ENCODE measurements at regions not wholly inside any gene's neighbourhood (a gene's known extent, or its start where the extent isn't known, plus 50 kb on each side); places are given as distances from the start of the nearest gene placed in this dataset.

DNA sequence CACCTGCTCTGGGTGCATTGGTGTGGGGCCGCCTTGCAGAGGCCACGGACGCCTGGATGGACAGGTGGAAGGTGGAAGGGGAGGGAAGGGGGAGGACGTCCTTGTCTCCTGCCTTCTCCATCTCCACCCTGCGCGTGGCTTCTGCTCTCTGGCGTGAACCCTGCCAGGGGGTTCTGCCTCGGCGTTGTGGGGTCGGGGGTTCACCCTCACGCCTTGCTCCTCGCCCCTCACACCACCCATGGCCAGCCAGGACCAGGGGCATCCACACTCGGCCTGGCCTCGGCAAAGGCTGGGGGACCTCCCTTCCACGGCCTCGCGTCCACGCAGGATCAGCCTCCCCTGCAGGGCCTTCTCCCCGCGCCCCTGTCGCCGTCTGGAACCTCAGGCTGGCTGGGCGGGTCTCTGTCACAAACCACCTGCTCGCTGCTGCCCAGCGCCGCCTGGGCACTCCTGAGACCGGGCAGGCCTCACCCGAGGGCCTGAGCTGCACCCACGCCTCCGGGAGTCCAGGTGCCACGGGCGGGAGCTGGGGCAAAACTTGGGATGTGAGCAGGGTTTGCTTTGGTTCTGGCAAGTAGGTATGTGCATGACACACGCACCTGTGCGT lies 655.9 kb downstream of the GALR1 start:
- no peak for DNase-seq (ENCODE audit: low spot score)

DNA sequence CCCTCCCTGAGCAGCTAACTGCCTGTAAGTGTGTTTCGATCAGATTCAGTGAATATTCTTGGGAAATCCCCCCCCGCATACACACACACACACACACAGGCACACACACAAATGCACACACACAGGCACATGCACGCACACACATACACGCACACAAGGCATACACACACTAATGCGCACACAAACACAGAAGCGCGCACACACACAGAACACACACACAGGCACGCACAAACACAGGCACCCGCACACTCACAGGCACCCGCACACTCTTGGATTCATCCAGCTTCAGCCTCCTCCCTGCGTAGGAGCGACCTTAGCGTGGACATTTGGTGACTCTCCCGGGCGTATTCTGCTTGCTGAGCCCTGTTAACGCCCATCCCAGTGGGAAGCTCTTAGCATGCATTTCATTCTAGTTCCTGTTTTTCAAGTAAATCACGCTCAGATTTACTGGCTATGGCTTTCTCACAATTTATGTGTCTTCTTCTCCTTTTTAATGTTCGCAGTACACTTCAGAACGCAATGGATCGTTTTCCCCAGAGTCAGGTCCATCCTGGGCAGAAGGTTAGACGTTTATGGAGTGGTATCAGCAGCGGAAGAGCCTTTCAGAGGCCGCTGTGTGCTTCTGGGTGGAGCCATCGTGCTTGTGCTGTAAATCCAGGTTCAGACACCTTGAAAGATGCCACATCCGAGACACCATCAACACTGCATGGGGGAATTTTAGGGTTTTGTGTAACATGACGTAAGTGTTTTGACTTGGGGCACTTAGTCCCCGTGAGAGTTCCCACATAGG lies 656.6 kb downstream of the GALR1 start:
- no peak for DNase-seq (ENCODE audit: low spot score)

DNA sequence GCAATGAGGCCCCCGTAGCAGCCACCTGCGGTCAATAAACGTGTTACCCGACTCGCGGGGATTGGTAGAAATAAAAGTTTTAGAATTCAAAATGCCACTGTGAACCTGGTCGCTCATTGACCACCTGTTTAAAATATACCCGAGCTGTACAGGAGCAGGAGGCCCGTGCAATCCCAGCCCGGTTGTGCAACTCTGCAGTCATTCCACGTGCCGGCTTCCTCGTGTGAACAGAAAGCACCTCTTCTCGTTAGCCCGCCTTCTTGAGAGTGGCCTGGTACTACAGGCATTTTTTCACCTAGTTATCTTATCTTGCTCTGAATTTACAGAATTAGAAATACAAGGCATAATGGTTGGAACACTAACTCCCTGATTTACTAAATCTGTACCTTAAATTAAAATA lies 660.7 kb downstream of the GALR1 start:
- DNase-seq (ENCODE audit: low spot score), result no peak

DNA sequence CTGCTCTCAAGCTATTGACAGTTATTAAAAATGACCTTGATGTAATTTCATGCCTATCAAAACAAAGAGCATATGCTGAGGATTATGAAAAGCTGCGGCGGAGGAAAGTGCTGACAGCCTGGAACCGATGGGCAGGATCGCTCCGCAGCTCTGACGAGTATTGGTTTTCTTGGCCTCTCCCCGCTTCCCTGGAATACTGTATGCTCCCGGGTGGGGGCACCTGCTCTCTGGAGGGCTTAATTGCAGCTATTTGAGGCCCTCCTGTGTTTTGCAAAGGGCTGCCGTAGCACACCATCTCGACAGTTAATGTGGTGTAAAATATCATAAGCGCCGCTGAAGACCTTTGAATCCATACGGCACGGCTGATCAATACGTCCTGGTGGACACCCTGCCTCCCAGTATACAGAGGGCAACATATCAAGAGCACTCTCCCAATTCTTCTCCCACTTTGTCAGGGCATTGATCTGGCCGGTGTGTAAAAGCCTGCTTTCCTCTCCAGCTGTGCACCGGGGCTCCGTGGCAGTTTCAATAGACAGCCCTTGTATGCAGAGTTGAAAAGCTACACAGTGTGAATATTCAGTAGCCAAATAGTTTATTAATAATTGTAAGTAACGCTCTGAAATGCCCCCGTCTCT lies 662.4 kb downstream of the GALR1 start:
- DNase-seq (ENCODE audit: low spot score), result no peak

DNA sequence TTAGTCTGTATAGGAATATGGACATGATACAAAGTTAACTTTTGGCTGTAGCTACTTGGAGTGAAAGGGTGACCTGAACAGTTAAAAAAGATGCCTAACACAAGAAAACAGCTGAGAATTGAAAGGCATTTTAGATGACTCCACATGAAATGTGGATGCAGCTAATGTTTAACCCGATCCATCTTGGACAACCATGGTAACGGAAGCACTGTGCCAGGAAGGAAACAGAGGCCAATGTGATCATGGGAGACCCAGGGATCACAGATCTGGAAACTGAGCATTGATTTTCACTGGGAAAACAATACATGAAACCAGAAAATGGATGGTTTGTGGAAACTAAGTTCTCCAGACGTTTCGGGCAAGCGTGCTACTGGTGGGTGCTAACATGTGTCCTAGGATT lies 669.1 kb downstream of the GALR1 start:
- no peak for DNase-seq (ENCODE audit: low spot score)

DNA sequence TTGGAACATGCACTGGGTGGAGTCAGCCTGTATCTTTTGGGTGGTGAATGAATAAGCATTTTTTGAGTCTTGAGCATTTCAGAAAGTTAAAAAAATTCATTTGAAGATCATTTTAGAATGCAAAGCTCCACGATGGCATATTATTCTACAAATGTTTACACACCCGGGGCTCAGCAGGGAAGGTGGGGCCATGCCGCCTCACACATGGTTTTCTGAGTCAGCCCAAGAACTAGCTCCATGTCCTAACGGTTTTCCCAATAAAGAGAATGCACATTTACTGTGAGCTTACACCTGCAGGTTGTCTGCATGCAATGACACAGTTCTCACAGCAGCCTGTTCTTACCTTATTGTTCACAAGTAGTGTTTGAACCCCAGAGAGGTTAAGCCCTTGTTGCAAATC lies 670.3 kb downstream of the GALR1 start:
- DNase-seq (ENCODE audit: low spot score), result no peak

DNA sequence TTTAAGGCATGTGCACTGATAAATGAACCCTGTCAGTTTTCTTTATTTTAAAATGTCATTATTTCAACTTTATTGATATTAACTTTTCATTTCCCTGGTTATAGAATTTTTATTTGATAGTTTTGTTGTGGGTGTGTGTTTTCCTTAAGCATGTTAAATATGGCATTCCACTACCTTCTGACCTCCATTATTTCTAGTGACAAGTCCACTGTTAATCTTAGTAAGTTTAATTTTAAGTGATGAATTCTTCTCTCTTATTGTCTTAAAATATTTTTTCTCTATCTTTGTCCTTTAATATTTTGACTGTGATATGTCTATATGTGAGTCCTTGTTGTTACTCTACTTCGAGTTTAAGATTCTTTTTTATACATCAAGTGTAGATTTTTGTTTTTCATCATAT lies 685.7 kb downstream of the GALR1 start:
- no peak for DNase-seq (ENCODE audit: low spot score)

DNA sequence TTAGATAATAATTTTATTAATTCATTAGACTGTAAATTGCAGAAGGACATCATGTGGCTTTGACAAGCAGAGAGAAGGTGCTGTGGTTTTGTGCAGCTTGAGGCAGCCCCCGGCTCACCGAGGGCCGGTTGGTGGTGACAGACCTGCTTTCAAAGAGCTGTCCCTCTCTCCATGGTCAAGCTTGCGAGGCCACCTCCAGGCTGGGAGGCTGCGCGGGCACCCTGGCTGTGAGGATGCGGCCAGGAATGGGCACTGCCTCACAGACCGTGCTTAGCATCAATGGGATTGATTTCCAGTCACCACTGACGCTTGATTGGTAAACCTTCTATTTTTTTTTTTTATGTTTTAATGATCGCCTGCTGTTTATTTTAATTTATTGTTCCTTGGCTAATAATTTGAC lies 690.9 kb downstream of the GALR1 start:
- DNase-seq (ENCODE audit: low spot score), result no peak

DNA sequence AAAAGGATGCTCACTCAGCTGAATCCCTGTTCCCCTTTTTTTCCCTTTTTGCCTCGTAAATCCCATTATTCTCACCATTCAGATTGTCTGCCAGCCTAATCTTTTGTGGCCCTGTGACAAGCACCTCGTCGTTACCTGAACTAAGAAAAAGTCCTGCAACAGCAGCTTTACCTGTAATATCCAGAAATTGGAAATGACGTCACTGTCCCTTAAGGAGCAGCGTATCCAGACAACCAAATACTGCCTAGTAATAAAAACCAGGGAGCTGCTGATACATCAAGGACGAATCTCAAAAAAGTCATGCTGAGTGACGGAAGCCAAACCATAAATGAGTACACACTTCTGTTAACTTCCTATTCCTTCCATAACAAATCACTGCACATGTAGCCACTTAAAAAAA lies 694.9 kb downstream of the GALR1 start:
- DNase-seq (ENCODE audit: low spot score), result no peak

DNA sequence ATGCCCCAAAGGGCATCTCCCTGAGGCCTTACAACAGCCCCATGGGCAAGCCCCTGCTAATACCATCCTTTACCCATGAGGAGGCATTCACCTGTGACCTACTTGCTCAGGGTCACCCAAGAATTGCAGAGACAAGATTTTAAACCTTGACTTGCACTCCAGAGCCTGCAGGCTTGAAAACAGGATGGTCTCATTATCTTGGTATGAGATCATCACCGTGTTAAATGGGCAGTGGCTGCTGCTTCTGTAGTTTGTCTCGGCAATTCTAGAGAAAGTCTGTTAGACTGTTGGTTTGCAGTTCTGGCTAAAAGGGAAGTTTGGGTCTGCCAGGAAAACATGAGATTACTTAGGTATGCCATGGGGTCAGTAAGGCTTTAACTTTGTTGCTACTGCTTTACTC lies 698.9 kb downstream of the GALR1 start:
- DNase-seq (ENCODE audit: low spot score), result no peak

DNA sequence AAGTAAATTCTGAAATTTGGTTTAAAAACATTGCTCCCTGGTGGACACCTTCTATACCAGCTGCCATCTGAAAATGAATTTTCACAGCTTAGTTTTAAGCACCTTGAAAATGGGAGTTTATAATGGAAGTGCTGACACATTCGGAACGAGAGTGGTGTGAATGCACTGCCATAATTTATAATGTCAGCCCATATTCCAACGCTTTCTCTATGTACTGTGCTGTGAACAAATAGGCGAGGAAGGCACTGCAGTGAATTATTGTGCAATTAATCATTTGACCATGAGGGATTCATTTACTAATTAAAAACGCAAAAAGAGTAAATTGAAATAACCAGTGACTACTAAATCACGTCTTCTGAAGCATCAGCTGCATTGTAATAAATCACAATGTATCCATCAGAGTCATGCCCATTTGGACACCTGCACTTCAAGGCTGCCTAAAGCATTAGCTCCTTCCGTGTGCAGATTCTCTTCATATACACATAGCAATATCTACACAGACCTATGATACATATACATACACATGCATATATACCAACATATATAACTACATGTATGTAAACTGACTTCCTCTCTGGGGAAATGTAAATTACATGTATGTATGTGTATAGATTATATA lies 699.8 kb downstream of the GALR1 start:
- DNase-seq (ENCODE audit: low spot score), result no peak

DNA sequence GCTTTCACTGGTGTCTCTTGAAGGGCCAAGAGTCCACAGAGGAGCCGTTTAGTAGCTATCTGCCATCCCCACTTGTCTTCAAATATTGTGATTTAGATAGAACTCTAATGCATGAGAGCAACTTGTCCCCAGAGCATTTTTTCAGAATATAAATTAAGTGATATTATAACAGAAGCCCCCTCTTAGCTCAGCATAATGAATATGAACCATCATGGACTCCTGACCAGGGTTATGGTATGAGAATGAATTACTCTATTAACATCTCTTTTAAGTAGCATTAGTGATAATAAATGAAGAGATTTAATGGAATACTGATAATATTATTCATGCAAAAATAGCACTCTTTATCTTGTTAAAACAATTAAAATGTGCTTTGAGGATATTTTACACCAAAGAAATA lies 709.6 kb downstream of the GALR1 start:
- DNase-seq (ENCODE audit: low spot score), result no peak

DNA sequence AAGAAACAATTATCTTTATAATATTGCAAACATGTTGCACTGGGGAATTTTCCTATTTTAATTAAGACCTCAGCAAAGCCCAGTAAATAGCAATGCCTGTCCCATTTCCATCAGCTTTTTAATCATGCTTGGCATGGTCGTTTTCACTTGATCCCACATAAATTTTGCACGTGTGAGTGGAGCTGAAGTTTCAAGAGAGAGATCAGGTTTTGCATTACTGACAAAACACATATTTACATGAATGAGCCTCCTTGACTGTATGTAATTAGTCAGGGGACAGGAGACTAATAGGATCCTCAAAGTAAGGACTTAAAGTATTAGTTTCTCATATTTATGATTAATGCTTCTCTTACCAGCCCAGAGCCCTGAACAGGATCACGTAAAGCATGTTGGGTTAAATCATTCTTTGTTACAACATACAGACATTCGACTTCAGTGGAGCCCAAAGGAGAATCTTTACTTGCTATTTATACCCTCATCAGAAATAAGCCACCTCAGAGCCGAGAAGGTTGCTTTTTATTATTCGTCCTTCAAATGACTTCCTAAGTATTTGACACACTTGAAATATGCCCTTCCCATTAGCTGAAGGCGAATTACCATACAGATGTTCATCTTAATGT lies 711.3 kb downstream of the GALR1 start:
- DNase-seq (ENCODE audit: low spot score), result no peak

DNA sequence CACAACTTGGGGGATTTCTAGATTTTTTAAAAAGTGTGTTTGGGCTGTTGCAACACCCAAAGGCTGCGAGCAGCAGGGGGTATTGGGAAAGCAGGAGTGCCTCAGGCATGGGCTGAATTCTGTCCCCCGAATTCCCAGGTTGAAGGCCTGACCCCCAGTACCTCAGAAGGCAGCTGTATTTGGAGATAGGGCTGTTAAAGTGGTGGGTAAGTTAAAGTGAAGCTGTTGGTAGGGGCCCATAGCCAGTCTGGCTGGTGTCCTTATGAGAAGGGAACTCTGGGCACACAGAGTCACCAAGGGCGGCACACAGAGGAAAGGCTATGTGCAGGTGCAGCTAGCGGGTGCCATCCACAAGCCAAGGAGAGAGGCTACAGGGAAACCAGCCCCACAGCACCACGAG lies 717.4 kb downstream of the GALR1 start:
- DNase-seq (ENCODE audit: low spot score), result no peak

DNA sequence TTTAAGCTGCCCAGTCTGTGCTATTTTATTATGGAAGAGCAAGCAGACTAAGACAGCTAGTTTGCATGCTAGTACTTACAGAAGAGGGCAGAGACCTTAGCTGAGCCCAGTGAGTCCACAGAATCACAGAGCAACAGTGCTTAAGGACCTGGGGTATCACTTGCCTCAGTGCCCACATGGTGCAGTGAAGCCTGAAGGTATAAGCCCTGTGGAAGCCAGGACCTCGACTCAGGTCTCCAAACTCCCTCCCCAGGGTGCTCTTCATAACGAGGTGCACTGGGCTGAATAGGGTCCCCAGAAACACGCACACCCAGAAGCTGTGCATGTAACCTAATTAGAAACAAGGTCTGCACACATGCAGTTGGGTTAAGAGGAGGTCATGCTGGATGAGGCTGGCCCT lies 718.1 kb downstream of the GALR1 start:
- DNase-seq (ENCODE audit: low spot score), result no peak

DNA sequence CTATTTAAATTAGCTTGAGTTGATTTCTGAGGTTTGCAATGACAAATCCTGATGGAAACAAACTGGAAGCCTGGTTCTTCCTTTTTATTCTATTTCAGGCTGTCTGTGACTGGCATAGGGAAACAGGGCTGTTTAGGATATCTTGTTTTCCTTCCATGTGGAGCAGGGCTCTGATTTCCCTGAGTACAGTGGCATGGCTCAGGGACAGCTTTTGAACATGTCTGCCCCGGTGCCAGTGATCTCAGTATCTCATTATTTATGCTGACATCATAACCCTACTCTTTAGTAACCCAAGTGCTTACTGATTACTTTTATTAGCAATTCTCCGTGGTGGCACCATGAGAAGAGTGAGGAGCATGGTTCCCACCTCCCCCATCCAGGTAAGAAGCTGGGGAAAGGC lies 720.3 kb downstream of the GALR1 start:
- DNase-seq (ENCODE audit: low spot score), result no peak

DNA sequence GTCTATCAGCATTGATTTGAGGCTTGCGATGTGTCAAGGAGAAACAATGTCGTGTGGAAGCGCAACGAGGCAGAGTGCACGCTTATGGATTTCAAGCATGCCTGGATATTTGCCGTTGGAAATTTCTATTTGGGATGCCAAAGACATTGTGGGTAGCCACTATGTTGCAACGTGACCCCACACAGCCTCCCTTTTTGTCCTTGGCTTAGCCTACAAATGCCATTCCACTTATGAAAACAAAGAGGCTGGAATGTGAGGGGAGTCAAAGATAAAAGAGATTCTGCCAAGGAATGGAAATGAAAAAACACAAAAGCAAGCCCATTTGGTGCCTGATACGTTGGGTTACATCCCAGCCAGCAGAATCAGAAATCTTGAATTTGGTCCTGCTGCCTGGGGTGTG lies 721.2 kb downstream of the GALR1 start:
- no peak for DNase-seq (ENCODE audit: low spot score)

DNA sequence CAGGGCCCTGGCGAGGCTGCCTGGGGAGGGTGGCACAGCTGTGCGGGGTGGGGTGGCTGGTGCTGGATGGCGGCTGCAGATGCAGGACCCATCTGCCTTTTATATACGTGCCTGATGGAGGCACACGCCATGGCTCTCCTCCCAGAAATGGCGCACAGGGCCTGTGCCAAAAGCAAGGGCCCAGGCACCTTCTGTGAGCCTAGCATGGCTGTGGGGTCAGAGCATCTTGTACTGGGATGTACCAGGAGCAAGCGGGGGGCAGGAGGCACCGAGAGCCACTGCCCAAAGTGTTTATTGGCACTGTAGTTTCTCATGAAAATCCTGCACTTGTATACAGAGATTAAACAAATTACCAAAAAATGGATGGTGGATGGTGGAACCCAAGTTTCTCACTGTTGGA lies 724.1 kb downstream of the GALR1 start:
- DNase-seq (ENCODE audit: low spot score), result no peak

DNA sequence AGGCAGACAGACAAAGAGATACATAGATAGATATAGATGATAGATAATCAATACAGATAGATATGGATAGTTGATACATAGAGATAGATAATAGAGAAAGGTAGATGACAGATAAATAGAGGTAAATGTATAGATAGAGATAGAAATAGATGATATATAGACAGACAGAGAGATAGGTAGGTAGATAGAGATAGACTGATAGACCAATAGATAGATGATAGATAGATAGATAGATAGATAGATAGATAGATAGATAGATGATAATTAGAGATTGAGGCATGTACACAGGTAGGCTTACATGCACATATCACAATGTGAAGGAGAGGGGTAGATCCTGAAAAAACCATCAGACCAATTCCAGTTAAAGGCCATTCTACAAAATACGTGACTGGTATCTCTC lies 724.7 kb downstream of the GALR1 start:
- DNase-seq (ENCODE audit: low spot score), result no peak

DNA sequence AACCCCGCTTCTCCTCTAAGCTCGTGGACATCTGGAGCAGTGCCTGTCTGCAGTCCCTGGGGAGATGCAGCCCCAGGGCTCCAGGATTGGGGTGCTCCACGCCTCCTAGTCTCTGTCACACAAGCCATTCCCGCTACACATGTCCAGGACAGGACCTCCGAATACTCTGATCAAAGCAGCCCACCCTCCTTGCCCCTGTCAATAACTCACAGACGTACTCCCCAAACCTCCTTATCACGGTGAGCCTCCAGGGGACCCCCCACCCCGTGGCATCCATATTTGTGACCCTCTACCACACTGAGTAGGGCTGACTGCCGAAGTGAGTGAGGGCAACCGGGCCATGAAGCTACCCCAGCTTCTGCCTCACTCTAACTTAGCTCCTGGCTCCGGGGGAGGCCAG lies 727.7 kb downstream of the GALR1 start:
- DNase-seq (ENCODE audit: low spot score), result no peak

DNA sequence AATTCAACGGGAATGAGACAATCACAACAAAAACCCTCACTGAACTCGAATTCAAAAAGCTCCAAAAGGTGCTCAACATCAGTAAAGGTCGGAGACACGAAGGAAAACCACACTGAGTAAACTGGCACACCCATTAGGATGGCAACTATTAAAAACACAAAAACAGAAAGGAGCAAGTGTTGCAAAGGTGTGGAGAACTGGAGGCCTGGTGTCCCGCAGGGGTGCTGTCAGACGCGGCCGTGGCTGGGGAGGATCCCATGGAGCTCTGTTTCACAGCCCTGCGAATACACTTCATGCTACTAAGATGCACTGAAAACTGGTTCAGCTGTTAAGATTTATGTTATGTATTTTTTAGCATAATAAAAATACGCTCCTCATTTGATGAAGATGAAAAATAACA lies 730.6 kb downstream of the GALR1 start:
- no peak for DNase-seq (ENCODE audit: low spot score)

DNA sequence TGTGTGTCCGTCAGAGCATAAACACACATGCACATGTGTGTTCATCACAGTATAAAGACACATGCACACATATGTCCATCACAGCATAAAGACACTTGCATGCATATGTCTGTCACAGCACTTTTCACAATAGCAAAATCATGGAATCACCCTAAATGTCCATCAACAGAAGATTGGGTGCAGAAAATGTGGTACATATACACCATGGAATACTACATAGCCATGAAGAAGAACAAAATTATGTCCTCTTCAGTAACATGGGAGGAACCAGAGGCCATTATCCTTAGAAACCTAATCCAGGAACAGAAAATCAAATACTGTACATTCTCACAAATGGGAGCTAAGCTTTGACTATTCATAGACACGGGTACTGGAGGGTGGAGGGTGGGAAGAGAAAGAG lies 732.2 kb downstream of the GALR1 start:
- no peak for DNase-seq (ENCODE audit: low spot score)
